ENCODE measurements at regions not wholly inside any gene's neighbourhood (a gene's known extent, or its start where the extent isn't known, plus 50 kb on each side); places are given as distances from the start of the nearest gene placed in this dataset.

DNA sequence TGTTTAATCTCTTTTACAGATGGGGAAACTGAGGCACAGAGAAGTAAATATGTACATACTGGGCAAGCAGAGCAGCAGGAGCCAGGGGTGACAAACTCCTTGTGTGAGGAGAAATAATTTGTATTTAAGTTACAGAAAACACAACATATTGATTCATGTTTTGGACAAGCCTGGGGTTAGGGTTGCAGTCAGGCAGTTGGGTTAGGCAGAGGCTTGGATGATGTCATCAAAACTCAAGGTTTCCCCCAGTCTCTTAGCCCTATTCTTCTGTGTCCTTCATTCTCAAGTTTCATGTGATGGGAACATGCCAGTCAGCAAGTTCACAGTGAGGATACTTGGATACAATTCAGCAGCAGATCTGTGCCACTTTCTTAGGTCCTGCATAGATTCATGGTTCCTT, 181.4 kb downstream of the CXCL12 start:
- intact Hi-C loops (cut with DNase I), result no loop called here

DNA sequence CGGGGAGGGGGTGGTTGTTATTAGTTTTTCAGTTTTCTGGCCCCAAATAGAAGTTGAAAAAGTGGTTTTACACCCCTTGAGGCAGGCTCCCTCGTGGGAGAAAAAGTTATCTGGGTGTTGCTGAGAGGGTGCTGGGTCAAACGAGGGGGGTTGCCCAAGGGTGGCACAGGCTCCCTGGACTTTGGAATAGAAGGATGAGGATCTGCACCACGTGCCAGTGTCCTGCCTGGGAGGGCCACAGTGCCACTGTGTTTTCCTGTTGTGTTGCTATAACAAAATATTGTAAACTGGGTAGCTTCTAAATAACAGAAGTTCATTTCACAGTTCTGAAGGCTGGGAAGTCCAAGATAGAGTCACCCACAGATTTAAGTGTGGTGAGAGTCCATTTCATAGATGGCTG, 181.9 kb downstream of the CXCL12 start:
- intact Hi-C loops (cut with DNase I), result no loop called here
- DNase-seq, result no peak

More for the DNA sequence above, 181.4 kb downstream of the CXCL12 start:
- DNase-seq, result no peak

DNA sequence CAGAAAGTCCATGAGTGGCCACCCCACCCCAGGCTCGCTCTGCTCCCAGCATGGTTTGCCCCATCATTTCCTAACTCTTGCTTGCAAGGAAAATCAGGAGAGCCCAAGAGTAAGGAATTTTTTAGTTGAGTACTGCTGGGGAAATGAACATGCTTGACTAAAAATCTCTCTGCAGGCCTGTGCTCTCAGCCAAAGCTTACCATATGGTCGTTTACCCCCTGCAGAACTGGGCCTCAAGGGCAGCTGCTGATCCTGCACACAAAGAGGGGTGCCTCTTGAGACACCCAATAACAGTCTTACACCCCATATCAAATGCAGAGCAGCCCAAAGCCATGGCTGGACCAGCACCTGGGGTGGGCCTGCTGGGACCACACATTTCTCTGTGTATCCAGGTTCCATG, 183.2 kb downstream of the CXCL12 start:
- intact Hi-C loops (cut with DNase I), result no loop called here
- DNase-seq, result no peak

DNA sequence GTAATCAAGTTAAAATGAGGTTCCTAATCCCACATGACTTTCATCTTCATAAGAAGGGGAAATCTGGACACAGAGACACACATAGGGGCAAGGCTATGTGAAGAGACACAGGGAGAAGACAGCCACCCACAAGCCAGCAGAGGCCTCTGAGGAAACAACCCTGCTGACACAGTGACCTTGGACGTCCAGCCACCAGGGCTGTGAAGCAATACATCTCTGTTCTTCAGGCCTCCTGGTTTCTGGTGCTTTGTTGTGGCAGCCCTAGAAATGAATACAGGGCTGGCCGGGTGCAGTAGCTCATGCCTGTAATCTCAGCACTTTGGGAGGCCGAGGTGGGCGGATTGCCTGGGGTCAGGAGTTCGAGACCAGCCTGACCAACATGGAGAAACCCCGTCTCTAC, 183.9 kb downstream of the CXCL12 start:
- intact Hi-C loops (cut with DNase I), result no loop called here
- no peak for DNase-seq

DNA sequence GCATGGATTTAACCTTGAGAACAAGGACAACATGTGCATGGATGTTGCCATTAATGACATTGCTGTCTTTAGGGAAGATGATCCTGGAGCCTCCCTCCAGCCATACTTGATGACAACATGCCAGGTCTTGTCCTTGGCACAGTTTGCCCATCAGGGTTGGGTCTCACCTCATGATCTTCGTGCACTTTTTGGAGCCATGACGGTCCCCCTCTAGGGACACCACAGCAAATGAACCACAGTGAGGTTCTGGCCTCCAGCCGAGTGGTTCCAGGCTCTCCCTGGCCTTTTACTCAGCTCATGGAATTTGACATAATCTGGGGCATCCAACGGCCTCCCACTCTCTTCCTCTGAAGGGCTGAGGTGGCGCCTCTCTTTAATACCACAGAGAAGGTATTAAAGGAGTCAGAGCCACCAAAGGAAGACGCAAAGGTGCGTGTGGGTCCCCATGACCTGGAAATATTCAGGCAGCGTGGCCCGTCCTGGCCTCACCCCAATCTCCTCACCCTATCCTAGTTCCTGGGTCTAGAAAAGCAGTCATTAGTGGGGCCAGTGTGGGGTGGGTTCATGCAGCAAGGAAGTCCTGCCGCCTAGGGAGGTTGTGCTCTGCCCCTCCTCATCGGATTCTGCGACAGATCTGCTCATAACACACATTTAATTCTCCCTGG, 184.8 kb downstream of the CXCL12 start:
- intact Hi-C loops (cut with DNase I), result no loop called here
- no peak for DNase-seq

DNA sequence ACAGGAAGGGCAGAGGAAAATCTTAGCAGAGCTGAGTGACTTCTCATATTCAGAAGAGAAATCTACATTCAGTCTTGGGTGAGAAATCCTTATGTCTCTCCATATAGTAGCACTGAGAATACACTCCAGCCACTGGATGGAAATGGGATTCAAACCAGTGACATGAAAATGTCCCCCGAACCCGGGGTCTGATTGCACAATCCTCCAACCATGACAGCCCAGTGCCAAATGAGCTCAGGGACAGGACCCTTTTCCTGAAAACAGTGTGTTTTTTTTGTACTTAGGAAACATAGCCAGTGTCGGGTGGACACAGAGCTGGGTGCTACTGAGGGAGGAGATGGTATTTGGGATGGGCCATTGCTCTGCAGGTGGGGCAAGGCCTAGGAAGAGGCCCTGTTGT, 185.6 kb downstream of the CXCL12 start:
- intact Hi-C loops (cut with DNase I), result no loop called here
- no peak for DNase-seq

DNA sequence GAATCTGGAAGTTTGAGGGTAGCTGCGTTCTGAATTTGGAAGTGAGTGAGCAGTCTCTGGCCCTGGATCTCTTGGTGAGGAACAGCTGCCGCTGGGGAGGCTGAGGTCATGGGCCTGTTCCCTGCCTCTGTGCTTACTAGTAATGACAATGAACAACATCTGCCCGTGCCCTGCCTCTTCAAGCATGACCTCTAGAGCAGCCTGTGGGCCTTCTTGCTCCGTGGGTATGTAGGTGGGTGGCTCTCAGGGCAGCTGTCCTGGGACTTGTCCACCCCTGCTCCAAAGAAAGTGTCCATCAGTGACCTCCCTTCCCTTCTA, 186.2 kb downstream of the CXCL12 start:
- DNase-seq, result peak in 1 of 10 donors; percentile 61
- intact Hi-C loops (cut with DNase I), result no loop called here

DNA sequence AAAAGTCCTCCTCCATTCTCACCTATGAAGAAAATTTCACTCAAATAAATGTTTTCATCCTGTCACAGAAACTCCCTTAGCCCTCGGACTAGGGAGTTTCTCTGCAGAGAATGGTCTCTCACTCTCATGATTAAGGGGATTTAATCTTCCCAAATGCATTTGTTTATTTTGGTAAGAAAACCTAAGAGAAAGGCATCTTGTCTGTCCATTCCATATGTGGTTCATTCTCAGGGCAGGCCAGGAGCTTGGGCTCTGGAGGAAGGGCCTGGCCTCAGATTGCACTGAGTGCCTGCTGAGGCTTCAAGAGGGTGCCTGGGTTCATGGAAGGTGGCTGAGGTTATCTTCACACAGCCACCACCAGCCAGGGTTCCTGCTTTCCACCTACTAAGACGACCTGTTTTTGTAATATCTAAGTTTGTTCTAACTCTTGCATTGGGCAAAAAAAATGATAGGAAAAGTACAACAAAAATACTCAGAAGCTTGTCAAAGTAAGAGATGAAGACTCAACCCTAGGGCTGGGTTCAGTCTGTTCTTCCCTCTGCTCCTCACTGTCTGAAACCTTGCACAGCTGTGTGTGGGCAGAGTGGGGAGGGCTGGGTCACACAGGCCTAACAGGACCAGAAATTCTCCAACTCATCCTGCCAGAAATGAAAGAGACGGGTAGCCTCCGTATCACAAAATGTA, 186.7 kb downstream of the CXCL12 start:
- intact Hi-C loops (cut with DNase I), result no loop called here
- no peak for DNase-seq

DNA sequence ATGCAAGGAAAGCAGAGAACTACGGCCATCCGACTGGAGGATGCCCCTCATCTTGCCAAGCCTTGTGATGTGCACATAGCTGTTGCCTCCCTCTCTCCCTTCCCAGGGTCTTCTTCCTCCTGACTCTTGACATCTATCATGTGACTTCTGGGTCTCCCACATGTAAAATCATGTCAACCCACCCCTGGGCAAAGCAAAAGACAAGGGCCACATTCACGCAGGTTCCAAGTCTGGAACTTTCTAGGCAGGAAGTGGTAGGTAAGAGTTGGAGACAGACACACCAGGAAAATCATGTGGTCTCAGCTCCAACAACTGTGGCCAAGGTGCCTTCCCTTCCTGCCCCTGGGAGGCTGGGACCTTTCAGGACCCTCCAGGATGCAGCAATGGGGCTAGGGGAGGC, 187.3 kb downstream of the CXCL12 start:
- no peak for DNase-seq
- intact Hi-C loops (cut with DNase I), result no loop called here

DNA sequence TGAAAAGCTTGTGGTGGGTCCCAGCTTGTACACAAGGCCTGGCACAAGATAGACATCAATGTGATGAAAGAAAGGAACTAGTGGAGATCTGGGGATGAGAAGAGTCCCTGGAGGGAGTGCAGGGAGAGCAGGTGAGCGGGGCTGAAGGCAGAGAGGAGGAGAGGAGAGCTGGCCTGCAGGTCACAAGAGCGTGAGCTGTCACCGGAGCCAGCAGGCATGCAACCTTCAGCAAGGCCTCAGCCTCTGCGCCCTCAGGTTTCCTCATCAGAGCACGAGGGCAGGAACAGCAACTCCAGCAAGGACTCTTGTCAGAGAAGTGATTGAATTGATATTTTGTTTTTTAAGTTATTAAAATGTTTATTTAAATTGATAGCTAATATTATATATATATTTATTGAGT, 188.6 kb downstream of the CXCL12 start:
- DNase-seq, result peak in 1 of 10 donors; percentile 71
- intact Hi-C loops (cut with DNase I), result no loop called here

DNA sequence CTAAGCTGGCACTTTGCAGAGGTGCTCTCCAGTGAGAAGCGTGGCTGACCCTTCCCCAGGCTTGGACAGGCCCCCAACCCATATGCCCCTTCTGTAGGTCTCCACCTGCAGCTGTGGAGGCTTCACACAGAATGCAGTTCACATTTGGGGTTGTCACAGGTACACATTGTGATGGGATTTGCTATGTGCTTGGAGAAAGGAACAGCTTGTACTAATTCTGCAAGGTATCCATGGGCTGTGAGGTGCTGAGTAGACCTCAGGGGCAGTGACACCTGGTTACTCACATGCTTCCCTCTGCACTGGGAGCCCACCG, 188.9 kb downstream of the CXCL12 start:
- intact Hi-C loops (cut with DNase I), result no loop called here
- no peak for DNase-seq

DNA sequence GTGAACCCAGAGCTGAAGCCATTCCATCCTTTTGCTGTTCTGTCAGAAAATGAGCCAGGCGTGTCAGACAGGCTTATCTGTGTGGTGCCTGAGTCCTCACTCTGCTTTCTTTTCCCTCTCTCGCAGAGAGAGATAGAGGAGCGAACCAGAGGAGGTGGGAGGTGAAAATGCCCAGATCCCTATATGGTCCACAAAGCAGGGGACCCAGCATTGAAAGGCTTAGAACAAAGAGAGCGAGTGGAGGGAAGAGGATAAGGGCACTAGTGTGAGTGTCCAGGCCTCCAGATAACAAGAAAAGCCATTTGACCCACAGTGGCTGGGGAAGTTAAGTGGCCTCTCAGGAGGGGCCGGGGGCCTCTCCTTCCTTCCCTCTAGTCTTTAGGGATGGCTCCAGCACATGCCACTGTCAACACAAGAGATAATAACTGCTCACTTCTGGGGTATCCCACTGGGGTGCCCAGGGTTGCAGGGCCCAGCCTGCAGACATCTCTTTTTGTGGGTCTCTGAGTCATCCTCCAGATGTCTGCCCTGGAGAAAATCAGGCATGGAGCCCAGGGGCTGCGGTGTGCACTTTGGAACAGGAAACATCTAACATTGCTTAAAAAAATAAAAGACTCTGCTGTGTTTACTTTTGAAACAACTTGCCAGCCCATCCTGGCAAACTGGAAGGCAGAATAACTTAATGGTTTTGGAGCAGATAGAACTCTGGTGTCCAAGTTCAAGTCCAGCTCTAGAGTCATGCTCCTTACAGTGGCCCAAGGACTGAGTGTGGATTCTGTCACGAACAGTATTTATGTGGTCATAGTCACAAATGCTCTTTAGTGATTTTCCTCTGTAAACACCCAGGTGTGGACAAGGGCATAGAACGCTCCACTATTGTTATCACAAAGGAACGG, 189.5 kb downstream of the CXCL12 start:
- no peak for DNase-seq
- intact Hi-C loops (cut with DNase I), result no loop called here

DNA sequence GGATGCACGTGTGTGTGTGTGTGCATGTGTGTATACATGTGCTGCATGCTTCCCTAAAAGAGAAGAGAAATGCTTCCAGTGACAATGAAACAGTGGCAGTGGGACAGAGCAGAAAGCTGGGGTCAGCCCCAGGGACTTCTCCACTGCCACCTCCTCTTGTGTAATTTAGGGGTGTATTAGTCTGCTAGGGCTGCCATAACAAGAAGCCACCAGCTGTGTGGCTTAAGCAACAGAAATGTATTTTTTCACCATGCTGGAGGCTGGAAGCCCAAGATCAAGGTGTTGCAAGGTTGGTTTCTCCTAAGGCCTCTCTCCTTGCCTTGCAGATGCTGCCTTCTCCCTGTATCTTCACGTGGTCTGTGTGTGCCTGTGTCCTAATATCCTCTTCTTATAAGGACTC, 190.5 kb downstream of the CXCL12 start:
- intact Hi-C loops (cut with DNase I), result no loop called here
- DNase-seq, result no peak

DNA sequence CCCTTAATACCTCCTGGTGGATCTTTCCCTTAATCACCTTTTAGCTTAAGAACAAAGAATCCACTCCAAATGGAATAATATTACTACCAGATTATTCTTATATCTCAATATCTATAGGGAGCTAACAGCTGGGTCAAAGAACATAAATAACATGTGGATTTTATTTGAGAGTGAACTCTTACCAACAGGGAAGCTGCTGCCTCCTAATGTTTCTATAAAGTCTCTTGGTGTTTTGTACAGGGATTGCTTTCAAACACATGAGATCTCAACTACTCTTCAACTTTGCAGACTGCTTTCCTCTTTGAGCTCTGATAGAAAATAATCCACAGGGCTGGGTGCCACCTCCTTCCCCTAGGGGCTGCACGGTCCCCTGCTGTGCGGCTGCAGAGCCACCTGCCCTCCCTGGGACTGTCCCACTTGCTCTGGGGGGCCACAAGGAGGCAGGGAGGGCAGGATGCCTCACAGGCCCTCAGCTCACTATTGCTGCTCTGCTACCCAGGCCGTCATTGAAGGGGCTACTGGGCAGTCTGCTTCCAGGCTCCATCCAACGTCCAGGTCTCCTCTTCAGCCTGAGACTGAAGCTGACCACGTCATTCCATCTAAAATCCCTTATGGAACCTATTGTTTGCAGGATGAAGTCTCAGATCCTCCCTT, 191.2 kb downstream of the CXCL12 start:
- intact Hi-C loops (cut with DNase I), result no loop called here
- DNase-seq, result no peak

DNA sequence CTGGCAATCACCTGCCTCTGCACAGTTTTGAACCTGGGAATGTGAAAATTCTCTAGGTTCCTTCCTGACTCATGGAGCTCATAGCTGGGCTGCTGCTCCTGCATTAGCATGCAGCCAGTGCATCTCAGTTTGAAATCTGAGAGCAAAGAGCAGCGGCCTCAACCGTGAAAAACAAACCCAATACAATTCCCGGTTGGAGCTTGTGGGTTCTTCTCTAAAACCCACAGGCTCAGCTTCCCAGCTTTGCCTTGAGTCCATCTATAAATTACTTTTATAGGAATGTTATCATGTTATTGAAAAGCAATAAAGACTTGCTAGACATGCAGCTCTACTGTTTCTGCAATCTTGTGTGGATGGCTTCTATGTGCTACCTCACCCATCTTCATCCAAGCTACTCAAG, 191.7 kb downstream of the CXCL12 start:
- intact Hi-C loops (cut with DNase I), result no loop called here
- DNase-seq, result no peak

DNA sequence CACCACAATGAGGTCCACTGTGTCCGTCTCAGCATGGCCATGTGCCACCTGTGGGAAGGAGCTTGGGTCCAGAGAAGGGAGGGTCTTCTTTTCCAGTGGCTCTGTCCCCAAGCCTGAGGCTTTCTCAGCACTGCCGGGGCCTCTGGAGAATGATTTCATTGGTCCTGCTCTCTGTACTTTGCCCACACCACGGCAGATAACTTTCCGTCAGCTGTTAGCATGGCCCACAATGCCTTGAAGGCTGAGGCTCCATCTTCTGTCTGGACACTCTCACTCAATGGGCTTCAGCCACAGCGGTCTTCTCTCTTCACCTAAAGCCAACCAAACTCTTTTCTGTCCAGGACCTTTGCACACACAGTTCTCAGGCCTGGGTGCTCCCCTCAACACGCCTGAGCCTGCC, 192.5 kb downstream of the CXCL12 start:
- intact Hi-C loops (cut with DNase I), result no loop called here
- DNase-seq, result no peak

DNA sequence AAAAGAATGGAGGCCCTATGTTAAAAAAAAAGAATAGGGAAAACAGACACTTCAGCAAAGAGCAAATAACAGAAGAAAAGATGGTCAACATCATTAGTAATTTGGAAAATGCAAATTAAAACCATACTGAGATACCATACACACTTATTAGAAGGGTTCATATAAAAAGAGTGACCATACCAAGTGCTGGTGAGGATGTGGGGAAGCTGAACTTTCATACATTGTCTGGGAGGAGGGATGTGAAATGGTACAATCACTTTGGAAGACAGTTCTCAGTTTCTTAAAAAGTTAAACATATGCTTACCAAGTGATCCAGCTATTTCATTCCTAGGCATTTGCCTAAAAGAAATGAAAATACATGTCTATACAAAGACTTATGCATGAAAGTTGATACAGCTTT, 194.4 kb downstream of the CXCL12 start:
- DNase-seq, result no peak
- intact Hi-C loops (cut with DNase I), result no loop called here

DNA sequence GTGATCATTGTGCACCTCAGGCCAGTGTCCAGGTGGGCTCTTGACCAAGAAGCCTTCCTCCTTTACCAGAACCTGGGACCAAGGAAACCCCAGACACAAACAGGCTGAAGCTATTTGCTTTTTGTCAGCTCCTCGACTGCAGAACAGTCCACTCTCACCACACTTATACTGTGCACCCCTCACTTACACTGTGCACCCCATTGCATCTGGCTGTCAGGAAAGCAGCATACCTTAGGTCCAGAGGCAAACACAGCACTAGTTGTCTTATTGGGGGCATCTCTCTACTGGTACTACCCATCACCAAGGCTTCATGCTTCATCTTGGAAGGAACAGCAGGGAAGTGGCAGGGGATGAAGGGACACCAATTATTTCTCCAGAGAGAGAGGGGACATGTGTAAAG, 198.1 kb downstream of the CXCL12 start:
- intact Hi-C loops (cut with DNase I), result no loop called here
- DNase-seq, result no peak

DNA sequence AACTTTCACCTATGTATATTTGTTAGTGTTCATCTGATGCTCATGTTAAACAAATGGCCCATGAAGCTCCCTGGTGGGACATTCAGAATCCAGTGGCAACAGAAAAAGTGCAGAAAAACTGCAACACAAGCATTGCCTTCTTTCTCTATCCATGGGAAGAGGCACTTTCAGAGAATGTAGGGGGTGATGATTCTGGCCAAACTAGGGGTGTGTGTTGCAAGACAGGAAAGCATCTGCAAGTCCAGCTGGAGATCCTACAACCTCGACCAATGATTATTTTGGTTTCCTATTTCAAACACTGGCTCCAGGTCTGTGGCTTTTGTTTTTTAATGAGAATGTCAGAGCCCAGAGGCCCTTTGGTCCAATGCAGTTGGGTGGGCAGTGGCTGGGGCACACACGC, 198.7 kb downstream of the CXCL12 start:
- intact Hi-C loops (cut with DNase I), result no loop called here
- no peak for DNase-seq

DNA sequence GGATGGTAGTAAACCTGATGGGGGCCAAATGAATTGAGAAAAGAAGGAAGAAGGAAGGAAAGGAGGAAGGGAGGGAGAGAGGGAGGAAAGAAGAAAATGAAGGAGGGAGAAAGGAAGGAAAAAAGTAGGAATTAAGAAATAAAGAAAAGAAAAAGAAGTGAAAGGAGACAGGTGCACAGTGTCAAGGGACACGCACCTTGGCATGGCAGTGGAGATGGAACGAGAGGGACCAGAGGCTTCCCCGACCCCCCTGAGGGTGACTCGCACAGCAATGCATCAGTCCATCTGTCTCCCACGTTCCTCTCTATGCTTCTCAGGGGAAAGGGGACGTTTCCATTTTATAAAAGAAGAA, 199.6 kb downstream of the CXCL12 start:
- intact Hi-C loops (cut with DNase I), result no loop called here
- no peak for DNase-seq

DNA sequence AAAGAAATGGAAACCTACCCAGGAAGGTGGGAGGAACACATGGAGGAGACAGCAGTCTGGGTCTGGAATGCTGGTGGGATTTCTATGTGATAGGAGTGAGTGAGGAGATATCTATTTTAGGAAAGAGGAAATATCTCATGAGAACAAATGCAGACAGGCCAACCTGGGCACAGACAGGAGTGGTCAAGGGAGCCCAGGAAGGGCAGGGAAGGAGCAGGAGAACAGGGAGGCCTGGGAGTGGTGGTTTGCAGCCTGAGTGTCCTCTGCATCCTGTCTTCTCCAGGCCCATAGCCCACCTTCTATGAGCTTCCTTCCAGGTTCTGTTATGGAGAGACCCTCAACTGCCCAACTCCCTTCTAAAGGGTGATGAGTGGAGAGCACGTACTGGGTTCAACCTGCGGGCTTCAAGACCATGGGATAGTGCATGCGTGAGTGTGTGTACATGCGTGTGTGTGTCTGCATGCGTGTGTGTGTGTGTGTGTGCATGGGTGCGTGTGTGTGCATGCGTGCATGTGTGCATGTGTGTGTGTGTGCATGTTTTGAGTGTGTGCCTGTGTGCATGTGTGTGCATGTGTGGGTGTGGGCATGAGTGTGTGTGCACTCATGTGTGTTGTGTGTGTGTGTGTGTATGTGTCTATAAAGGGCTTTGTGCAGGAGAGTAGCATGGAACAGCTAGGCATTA, 200.1 kb downstream of the CXCL12 start:
- intact Hi-C loops (cut with DNase I), result no loop called here
- DNase-seq, result no peak

Measured in posterior cingulate gyrus (tissue), 11 donors.